Glomerular endothelial cell (primary cell): ENCODE measurements at regions not wholly inside any gene's neighbourhood (a gene's known extent, or its start where the extent isn't known, plus 50 kb on each side); places are given as distances from the start of the nearest gene placed in this dataset.

Experiments used
- DNase-seq: peaks from one replicate; pipeline ENCODE4 v3.0.0-alpha.2; 2011; ENCODE audit warnings: low read depth, low spot score; ENCODE audit errors: extremely low read depth

GRCh38 chr3:40976241-40976640, 223.1 kb upstream of the CTNNB1 start:
- DNase-seq: no peak

GRCh38 chr3:40978442-40978841, 220.9 kb upstream of the CTNNB1 start:
- DNase-seq: no peak

GRCh38 chr3:40979962-40980361, 219.3 kb upstream of the CTNNB1 start:
- DNase-seq: no peak

GRCh38 chr3:40980467-40980866, 218.8 kb upstream of the CTNNB1 start:
- DNase-seq: no peak

GRCh38 chr3:40985195-40985594, 214.1 kb upstream of the CTNNB1 start:
- no peak for DNase-seq

- no peak for DNase-seq
Measured at GRCh38 chr3:40988468-40988867, 210.8 kb upstream of the CTNNB1 start.

GRCh38 chr3:40989141-40990061, 209.9 kb upstream of the CTNNB1 start:
- no peak for DNase-seq

- no peak for DNase-seq
Measured at GRCh38 chr3:40990062-40990456, 209.2 kb upstream of the CTNNB1 start.

GRCh38 chr3:40992023-40992422, 207.3 kb upstream of the CTNNB1 start:
- no peak for DNase-seq

GRCh38 chr3:40994611-40995010, 204.7 kb upstream of the CTNNB1 start:
- no peak for DNase-seq

- no peak for DNase-seq
Measured at GRCh38 chr3:40995271-40995670, 204.0 kb upstream of the CTNNB1 start.

- DNase-seq: no peak
Measured at GRCh38 chr3:40996382-40996781, 202.9 kb upstream of the CTNNB1 start.

GRCh38 chr3:40996827-40997710, 202.2 kb upstream of the CTNNB1 start:
- DNase-seq: no peak

GRCh38 chr3:40997711-40998519, 201.4 kb upstream of the CTNNB1 start:
- no peak for DNase-seq

- no peak for DNase-seq
Measured at GRCh38 chr3:40999682-41000081, 199.6 kb upstream of the CTNNB1 start.

GRCh38 chr3:41000471-41000870, 198.8 kb upstream of the CTNNB1 start:
- DNase-seq: no peak

- no peak for DNase-seq
Measured at GRCh38 chr3:41001556-41001955, 197.7 kb upstream of the CTNNB1 start.

- DNase-seq: no peak
Measured at GRCh38 chr3:41002104-41002503, 197.2 kb upstream of the CTNNB1 start.

- DNase-seq: no peak
Measured at GRCh38 chr3:41007399-41007798, 191.9 kb upstream of the CTNNB1 start.

- DNase-seq: no peak
Measured at GRCh38 chr3:41011854-41012253, 187.5 kb upstream of the CTNNB1 start.

- DNase-seq: no peak
Measured at GRCh38 chr3:41018855-41019254, 180.4 kb upstream of the CTNNB1 start.
